ENCODE measurements at regions not wholly inside any gene's neighbourhood (a gene's known extent, or its start where the extent isn't known, plus 50 kb on each side); places are given as distances from the start of the nearest gene placed in this dataset.

DNA sequence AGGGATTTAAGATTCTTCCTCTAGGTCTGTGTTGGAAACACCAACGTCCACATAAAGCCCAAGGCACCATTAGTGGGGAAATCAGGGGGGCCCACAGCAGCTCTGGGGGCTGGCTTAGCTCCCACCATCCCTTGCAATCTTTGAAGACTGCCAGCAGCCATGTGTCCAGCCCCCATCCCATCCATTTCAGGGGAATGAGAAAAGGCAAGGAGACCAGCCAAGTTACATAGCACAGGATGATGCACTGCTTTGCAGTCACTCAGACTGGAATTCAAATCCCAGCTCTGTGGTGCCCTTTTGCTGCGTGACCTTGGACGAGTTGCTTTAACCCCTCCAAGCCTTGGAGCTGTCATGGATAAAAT is 108.9 kb upstream of the ZMIZ1 start:
- TF ChIP-seq, protein P1, sequence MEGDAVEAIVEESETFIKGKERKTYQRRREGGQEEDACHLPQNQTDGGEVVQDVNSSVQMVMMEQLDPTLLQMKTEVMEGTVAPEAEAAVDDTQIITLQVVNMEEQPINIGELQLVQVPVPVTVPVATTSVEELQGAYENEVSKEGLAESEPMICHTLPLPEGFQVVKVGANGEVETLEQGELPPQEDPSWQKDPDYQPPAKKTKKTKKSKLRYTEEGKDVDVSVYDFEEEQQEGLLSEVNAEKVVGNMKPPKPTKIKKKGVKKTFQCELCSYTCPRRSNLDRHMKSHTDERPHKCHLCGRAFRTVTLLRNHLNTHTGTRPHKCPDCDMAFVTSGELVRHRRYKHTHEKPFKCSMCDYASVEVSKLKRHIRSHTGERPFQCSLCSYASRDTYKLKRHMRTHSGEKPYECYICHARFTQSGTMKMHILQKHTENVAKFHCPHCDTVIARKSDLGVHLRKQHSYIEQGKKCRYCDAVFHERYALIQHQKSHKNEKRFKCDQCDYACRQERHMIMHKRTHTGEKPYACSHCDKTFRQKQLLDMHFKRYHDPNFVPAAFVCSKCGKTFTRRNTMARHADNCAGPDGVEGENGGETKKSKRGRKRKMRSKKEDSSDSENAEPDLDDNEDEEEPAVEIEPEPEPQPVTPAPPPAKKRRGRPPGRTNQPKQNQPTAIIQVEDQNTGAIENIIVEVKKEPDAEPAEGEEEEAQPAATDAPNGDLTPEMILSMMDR (IDR thresholded peaks at IDR 0.05): no peak
- no peak for TF ChIP-seq POLR2A (IDR thresholded peaks at IDR 0.05)
